ENCODE measurements at regions not wholly inside any gene's neighbourhood (a gene's known extent, or its start where the extent isn't known, plus 50 kb on each side); places are given as distances from the start of the nearest gene placed in this dataset.
"Not testable (repeated sequence)": the region's sequence is repeated elsewhere in the genome, so short reads cannot be mapped to it uniquely, and the experiment has no call there.

DNA sequence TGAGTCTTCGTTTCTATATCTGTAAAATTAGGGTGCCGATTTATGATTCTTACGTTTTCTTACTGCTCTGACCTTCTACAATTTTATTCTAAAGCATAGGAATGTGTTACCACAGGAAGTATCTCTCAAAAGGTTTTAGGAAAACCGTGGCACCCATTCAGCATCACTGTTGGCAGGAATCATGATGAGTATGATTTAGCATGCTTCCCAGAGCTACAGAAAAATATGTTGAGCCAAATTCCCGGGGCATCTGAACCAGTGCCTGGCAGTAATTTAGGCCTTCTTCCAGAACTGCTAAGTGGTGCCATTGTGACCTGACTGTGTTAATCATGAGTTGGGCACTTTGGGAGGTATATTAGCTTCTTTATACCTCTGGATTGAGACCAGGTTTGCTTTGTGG lies 605.0 kb upstream of the RAG2 start:
- CTCF ChIA-PET = no interaction called here
- H3K9me3 Mint-ChIP-seq = peaks cover 8% of the 10 kb centered on the region
- H3K36me3 Mint-ChIP-seq (ENCODE audit: low read depth) = no peaks in the 10 kb centered on the region
- H3K4me1 Mint-ChIP-seq (ENCODE audit: low read depth) = no peaks in the 10 kb centered on the region
- no peak overlapping the region for H3K27ac Mint-ChIP-seq
- H3K27me3 Mint-ChIP-seq (ENCODE audit: low read depth) = no peaks in the 10 kb centered on the region
- intact Hi-C loops (cut with micrococcal nuclease) = no loop called here
- H3K4me3 Mint-ChIP-seq = no peak overlapping the region
- DNase-seq = no peak

DNA sequence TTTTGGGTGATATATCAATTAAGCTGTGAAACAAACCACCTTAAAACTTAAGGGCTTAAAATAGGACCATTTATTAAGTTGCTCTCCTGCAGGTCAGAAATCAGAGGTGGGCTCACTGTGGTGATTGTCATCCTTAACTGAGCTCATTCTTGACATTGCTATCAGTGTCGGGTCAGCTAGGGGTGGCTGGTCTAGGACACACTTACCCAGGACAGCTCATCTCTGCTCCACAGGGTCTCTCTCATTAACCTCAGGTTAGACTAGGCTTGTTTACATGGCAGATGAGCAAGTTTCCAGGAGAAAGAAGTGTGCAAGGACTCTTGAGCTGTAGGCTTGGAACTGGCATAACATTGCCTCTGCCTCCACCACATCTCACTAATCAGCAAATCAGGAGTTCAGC lies 601.0 kb upstream of the RAG2 start:
- H3K27ac Mint-ChIP-seq = no peak overlapping the region

GRCh38 chr11:37184326-37184725 lies 586.3 kb upstream of the RAG2 start:
- no peak for DNase-seq
- H3K4me3 Mint-ChIP-seq = no peak overlapping the region
- CTCF ChIA-PET = no interaction called here
- no peak overlapping the region for H3K27ac Mint-ChIP-seq
- no peaks in the 10 kb centered on the region for H3K4me1 Mint-ChIP-seq (ENCODE audit: low read depth)
- peaks cover 4% of the 10 kb centered on the region for H3K9me3 Mint-ChIP-seq
- H3K36me3 Mint-ChIP-seq (ENCODE audit: low read depth) = no peaks in the 10 kb centered on the region
- intact Hi-C loops (cut with micrococcal nuclease) = no loop called here
- no peaks in the 10 kb centered on the region for H3K27me3 Mint-ChIP-seq (ENCODE audit: low read depth)

More for the DNA sequence above, 601.0 kb upstream of the RAG2 start:
- CTCF ChIA-PET = no interaction called here
- no peaks in the 10 kb centered on the region for H3K4me1 Mint-ChIP-seq (ENCODE audit: low read depth)
- H3K4me3 Mint-ChIP-seq = no peak overlapping the region
- no peaks in the 10 kb centered on the region for H3K36me3 Mint-ChIP-seq (ENCODE audit: low read depth)
- no peaks in the 10 kb centered on the region for H3K27me3 Mint-ChIP-seq (ENCODE audit: low read depth)
- DNase-seq = no peak
- peaks cover 3% of the 10 kb centered on the region for H3K9me3 Mint-ChIP-seq
- intact Hi-C loops (cut with micrococcal nuclease) = no loop called here

DNA sequence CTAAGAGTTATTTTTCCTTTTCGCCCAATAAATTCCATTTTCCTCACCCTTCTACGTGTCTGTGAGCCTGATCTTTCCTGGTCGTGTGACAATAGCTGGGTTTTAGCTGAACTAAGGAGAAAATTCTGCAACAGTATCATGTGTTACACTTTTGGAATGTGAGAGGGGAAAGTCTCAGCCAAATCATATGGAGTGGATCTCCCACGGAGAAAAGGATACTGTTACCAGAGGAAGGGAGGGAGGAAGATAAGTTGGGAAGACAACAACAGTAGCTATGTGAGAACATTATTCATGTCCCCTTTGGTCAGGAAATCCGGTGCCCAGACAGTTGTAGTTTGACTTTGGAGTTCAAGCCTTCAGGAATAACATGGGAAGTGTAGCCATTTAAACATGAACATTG lies 584.0 kb upstream of the RAG2 start:
- DNase-seq = no peak
- no peaks in the 10 kb centered on the region for H3K36me3 Mint-ChIP-seq (ENCODE audit: low read depth)
- peaks cover 4% of the 10 kb centered on the region for H3K9me3 Mint-ChIP-seq
- H3K4me1 Mint-ChIP-seq (ENCODE audit: low read depth) = no peaks in the 10 kb centered on the region
- no peaks in the 10 kb centered on the region for H3K27me3 Mint-ChIP-seq (ENCODE audit: low read depth)
- CTCF ChIA-PET = no interaction called here
- H3K4me3 Mint-ChIP-seq = no peak overlapping the region
- intact Hi-C loops (cut with micrococcal nuclease) = no loop called here
- H3K27ac Mint-ChIP-seq = no peak overlapping the region

DNA sequence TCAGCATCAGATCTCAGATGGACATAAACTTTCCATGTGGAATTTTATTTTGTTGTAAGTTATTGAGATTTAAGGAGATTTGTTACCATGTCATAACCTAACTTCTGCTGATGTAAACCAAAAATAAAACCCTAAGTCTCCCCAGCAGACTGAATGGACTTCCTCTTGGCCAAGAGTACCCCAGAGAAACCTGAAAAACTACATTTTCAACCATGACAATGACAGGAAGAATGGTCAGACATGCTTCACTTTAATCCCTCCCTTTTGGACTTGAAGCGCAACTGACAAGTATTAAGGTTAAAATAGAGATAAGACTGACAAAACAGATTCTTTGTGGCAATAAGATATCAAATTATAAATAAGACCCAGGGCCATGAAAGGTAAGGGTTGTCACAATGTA lies 579.7 kb upstream of the RAG2 start:
- Mint-ChIP-seq H3K27ac (no peak overlapping the region), H3K4me1 (ENCODE audit: low read depth) (no peaks in the 10 kb centered on the region), H3K4me3 (no peak overlapping the region), H3K9me3 (peaks cover 6% of the 10 kb centered on the region), H3K27me3 (ENCODE audit: low read depth) (no peaks in the 10 kb centered on the region), H3K36me3 (ENCODE audit: low read depth) (no peaks in the 10 kb centered on the region)
- intact Hi-C loops (cut with micrococcal nuclease) = no loop called here
- CTCF ChIA-PET = no interaction called here
- no peak for DNase-seq

DNA sequence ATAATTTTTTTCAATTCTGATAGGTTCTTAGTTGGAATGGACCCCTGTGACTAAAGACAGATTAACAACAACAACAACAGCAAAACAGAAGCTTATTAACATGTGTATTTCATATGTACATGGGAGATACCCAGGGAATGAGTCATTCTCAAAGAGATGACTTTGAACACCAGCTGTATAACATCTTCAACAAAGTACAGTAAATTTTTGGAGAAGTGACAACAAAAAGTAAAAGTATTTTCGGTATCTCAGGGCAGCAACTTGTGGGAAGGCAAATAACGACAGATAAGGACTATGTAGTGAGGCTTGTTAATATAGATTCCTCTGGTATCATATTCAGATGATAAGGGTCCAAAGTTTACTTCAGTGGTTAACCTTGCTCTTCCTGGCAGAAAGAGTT lies 573.4 kb upstream of the RAG2 start:
- no peak overlapping the region for H3K27ac Mint-ChIP-seq
- H3K9me3 Mint-ChIP-seq = peaks cover 2% of the 10 kb centered on the region
- CTCF ChIA-PET = no interaction called here
- no peak for DNase-seq
- no peak overlapping the region for H3K4me3 Mint-ChIP-seq
- H3K27me3 Mint-ChIP-seq (ENCODE audit: low read depth) = no peaks in the 10 kb centered on the region
- intact Hi-C loops (cut with micrococcal nuclease) = no loop called here
- no peaks in the 10 kb centered on the region for H3K36me3 Mint-ChIP-seq (ENCODE audit: low read depth)
- H3K4me1 Mint-ChIP-seq (ENCODE audit: low read depth) = no peaks in the 10 kb centered on the region

DNA sequence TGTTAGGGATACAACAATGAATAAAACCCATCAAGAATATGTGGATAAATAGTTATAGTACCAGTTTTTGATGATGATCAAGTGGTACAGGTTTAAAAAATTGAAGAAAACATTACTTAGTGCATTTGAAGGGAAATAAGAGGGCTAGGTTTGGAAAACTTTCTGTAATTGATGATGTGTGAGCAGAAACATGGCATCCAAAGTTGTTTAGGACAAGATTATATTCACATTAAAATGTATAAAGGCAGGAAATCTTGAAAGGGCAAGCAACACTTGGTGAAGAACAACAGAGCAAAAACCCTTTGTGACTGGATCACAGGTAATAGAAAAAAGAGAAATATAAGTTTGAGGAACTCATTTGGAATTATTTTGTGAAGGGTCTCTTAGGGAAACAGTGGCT lies 572.3 kb upstream of the RAG2 start:
- DNase-seq = no peak
- Mint-ChIP-seq H3K4me3 (no peak overlapping the region), H3K27me3 (ENCODE audit: low read depth) (no peaks in the 10 kb centered on the region), H3K4me1 (ENCODE audit: low read depth) (no peaks in the 10 kb centered on the region), H3K9me3 (peaks cover 5% of the 10 kb centered on the region), H3K36me3 (ENCODE audit: low read depth) (no peaks in the 10 kb centered on the region), H3K27ac (no peak overlapping the region)
- intact Hi-C loops (cut with micrococcal nuclease) = no loop called here
- CTCF ChIA-PET = no interaction called here

DNA sequence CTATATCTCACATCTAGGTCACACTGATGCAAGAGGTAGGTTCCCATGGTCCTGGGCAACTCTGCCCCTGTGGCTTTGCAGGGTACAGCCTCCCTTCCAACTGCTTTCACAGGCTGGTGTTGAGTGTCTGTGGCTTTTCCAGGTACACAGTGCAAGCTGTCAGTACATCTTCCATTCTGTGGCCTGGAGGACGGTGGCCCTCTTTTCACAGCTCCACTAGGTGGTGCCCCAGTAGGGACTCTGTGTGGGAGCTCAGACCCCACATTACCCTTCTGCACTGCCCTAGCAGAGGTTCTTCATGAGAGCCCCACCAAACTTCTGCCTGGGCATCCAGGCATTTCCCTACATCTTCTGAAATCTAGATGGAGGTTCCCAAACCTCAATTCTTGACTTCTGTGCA lies 547.4 kb upstream of the RAG2 start:
- H3K27ac Mint-ChIP-seq; H3K27me3 Mint-ChIP-seq (ENCODE audit: low read depth); CTCF ChIA-PET; intact Hi-C loops (cut with micrococcal nuclease); H3K36me3 Mint-ChIP-seq (ENCODE audit: low read depth); DNase-seq; H3K4me3 Mint-ChIP-seq; H3K9me3 Mint-ChIP-seq; H3K4me1 Mint-ChIP-seq (ENCODE audit: low read depth): not testable (repeated sequence)

- Mint-ChIP-seq H3K9me3 (peaks cover 5% of the 10 kb centered on the region), H3K4me3 (no peak overlapping the region), H3K27ac (peak overlapping the region; percentile 9), H3K4me1 (ENCODE audit: low read depth) (no peaks in the 10 kb centered on the region), H3K27me3 (ENCODE audit: low read depth) (no peaks in the 10 kb centered on the region), H3K36me3 (ENCODE audit: low read depth) (no peaks in the 10 kb centered on the region)
- DNase-seq = no peak
- CTCF ChIA-PET = no interaction called here
- intact Hi-C loops (cut with micrococcal nuclease) = no loop called here
Measured at GRCh38 chr11:37142591-37142990, 544.6 kb upstream of the RAG2 start.

- Mint-ChIP-seq H3K27ac (no peak overlapping the region), H3K27me3 (ENCODE audit: low read depth) (no peaks in the 10 kb centered on the region), H3K9me3 (peaks cover 8% of the 10 kb centered on the region), H3K4me3 (no peak overlapping the region), H3K36me3 (ENCODE audit: low read depth) (no peaks in the 10 kb centered on the region), H3K4me1 (ENCODE audit: low read depth) (no peaks in the 10 kb centered on the region)
- CTCF ChIA-PET = no interaction called here
- no peak for DNase-seq
- intact Hi-C loops (cut with micrococcal nuclease) = no loop called here
Measured at GRCh38 chr11:37141707-37142106, 543.7 kb upstream of the RAG2 start.

GRCh38 chr11:37135606-37136005 lies 537.6 kb upstream of the RAG2 start:
- H3K4me3 Mint-ChIP-seq; intact Hi-C loops (cut with micrococcal nuclease); H3K4me1 Mint-ChIP-seq (ENCODE audit: low read depth): not testable (repeated sequence)

DNA sequence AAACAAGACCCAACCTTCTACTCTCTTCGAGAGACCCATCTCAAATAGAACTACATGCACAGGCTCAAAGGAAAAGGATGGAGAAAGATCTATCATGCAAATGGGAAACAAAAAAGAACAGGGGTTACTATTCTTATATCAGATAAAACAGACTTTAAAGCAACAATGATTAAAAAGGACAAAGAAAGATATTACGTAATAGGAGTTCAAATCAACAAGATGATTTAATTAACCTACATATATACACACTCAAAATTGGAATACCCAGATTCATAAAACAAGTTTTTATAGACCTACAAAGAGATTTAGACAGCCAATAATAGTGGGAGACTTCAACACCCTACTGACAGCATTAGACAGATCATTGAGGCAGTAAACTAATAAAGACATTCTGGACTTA lies 536.6 kb upstream of the RAG2 start:
- Mint-ChIP-seq H3K27ac (no peak overlapping the region), H3K36me3 (ENCODE audit: low read depth) (no peaks in the 10 kb centered on the region), H3K4me3 (no peak overlapping the region), H3K9me3 (peaks cover 14% of the 10 kb centered on the region), H3K4me1 (ENCODE audit: low read depth) (no peaks in the 10 kb centered on the region), H3K27me3 (ENCODE audit: low read depth) (no peaks in the 10 kb centered on the region)
- no peak for DNase-seq
- CTCF ChIA-PET = no interaction called here
- intact Hi-C loops (cut with micrococcal nuclease) = no loop called here

More at GRCh38 chr11:37135606-37136005, 537.6 kb upstream of the RAG2 start:
- CTCF ChIA-PET; DNase-seq; H3K36me3 Mint-ChIP-seq (ENCODE audit: low read depth); H3K27me3 Mint-ChIP-seq (ENCODE audit: low read depth); H3K27ac Mint-ChIP-seq: not testable (repeated sequence)
- H3K9me3 Mint-ChIP-seq = peaks cover 14% of the 10 kb centered on the region

DNA sequence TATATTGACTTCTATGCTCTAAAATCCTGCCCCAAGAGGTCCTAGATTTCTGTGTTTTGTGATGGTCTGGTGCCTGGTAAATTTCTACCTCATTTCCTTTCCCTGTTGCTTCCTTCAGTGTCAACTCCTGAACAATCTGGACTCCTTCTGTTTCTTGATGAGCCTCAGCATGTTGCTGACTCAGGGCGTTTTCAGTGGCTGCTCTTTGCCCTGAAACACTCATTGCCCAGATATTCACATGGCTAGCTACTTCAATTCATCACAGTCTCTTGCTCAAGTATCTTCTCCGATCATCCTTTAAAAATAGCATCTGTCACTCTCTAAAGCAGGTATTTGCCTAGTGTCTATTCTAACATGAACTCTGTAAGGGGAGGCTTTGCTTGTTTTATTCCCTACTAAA lies 526.3 kb upstream of the RAG2 start:
- Mint-ChIP-seq H3K4me1 (ENCODE audit: low read depth) (no peaks in the 10 kb centered on the region), H3K9me3 (peaks cover 6% of the 10 kb centered on the region), H3K27me3 (ENCODE audit: low read depth) (no peaks in the 10 kb centered on the region), H3K27ac (no peak overlapping the region), H3K4me3 (no peak overlapping the region), H3K36me3 (ENCODE audit: low read depth) (no peaks in the 10 kb centered on the region)
- intact Hi-C loops (cut with micrococcal nuclease) = no loop called here
- DNase-seq = no peak
- CTCF ChIA-PET = interaction anchor here (1.2 kb wide), 1 partner anchor 11 kb away, joined by 3 read pairs; no protein-coding TSS in a partner anchor

DNA sequence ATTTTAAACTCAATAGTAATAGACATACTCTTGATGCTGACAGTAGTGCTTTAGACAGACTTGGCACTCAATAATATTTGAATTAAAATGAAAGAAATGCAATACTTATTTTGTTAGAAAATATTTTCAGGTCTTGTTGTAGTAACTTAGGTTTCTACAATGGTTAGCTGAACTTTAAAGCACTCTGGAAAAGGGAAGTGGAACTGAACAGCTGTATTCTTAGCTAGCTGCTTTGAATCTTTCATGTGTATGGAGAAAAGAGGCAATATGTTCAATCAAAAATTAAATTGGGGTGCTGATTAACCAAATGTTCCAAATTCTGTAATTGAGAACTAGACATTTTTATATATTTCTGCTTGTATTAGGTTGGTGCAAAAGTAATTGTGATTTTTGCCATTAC lies 517.9 kb upstream of the RAG2 start:
- intact Hi-C loops (cut with micrococcal nuclease) = no loop called here
- no peaks in the 10 kb centered on the region for H3K36me3 Mint-ChIP-seq (ENCODE audit: low read depth)
- CTCF ChIA-PET = no interaction called here
- DNase-seq = no peak
- H3K27ac Mint-ChIP-seq = no peak overlapping the region
- H3K9me3 Mint-ChIP-seq = peaks cover 2% of the 10 kb centered on the region
- H3K4me3 Mint-ChIP-seq = no peak overlapping the region
- H3K4me1 Mint-ChIP-seq (ENCODE audit: low read depth) = no peaks in the 10 kb centered on the region
- no peaks in the 10 kb centered on the region for H3K27me3 Mint-ChIP-seq (ENCODE audit: low read depth)

Data from activated naive CD4-positive, alpha-beta T cell treated with anti-CD3 and anti-CD28 coated beads for 36 hours (primary cell).